GM19043 (cell line): ENCODE measurements at regions not wholly inside any gene's neighbourhood (a gene's known extent, or its start where the extent isn't known, plus 50 kb on each side); places are given as distances from the start of the nearest gene placed in this dataset.

Experiments
- ATAC-seq: cut with Tn5 transposase; IDR thresholded peaks from one replicate; pipeline ENCODE4 v1.9.1; 2021; ENCODE audit warnings: low read depth; ENCODE audit not compliant: unreplicated experiment

DNA sequence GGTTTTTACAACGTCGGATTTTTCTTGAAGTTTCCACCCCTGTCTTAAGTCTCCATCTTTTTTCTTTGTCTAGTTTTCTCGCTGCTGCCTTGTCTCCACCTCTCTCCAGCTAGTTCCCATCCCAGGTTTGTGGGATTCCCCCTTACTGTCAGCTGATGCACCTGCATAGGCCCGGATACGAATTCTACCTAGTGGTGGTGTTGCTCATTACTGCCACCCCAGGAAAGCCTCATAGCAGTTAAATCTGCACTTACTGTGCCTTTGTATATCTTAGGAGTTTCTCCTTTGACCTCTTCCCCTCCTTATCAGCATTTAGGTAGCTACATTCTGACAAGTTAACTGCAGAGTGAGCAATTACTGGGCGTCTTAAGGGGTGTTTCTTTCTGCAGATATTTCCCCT, 1693.1 kb upstream of the TENM3 start:
- no peak for ATAC-seq

DNA sequence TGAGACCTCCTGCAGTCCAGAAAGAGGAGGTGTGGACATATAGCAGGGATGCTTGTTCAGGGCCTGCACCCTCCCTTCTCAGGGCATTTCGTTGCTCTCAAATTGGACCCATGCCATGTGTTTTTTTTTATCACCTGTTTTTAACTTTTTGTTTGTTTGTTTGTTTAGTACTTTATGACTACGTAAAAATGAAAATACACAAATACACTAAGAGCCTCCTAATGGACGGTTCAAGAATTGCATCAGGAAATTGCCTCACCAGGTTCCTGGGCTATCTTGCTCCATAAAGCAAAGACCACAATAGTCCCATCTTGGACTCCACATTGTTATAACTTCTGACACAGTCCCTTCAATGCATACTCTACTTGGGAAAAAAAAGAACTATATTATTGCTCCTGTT, 1685.9 kb upstream of the TENM3 start:
- ATAC-seq = no peak

DNA sequence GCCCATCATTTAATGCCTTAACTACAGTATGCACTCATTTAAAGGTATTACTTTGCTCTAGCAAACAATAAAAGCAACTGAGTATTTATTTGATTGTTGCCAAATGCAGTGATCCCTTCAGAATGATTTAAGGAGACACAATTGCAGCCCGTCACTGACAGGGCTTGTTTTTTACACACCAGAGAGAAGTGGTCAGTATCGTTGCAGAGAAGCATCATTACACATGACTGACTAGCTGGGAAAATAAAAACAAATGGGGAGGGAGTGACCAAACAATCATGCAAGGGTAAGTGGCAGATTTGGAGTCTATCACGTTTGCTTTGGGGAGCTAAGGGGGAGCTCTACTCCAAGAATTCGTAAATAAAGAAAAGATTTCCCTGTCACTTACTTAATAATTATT, 1685.3 kb upstream of the TENM3 start:
- ATAC-seq = no peak

DNA sequence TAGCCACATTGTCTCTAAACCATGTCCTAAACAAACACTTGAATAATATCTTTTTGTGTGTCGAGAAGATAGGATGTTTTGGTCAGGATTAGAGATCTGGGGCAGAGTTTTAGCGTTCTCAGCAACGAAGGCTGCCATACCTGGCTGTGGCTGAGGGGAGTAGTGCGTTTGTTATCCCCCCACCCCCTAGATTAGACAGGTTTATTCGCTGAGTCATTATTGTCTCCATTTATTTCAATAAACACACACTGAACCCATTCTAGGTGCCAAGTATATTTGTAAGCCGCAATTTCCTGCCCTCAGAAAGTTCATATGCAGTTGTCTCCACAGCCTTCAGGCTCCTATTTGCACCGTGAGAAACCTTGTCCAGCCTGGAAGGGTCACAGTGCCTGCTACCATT, 1684.8 kb upstream of the TENM3 start:
- no peak for ATAC-seq

DNA sequence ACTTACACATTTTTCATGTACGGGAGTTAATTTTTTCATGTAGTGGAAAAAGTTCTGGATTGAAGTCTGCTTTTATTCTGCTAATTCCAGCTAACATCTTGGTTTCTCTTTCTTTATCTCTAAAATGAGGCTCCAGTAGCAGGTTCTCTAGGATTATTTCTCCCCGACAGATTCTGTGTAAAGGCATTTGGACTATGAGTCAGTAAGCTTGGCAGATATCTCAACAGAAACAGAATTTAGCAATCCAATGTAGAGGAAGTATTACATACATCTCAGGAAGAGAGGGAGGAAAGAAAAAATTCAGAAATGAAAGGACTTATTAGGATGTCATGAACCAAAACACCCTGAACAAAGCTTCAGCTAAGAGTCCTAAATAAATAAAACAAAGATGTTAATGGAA, 1682.3 kb upstream of the TENM3 start:
- ATAC-seq = no peak

DNA sequence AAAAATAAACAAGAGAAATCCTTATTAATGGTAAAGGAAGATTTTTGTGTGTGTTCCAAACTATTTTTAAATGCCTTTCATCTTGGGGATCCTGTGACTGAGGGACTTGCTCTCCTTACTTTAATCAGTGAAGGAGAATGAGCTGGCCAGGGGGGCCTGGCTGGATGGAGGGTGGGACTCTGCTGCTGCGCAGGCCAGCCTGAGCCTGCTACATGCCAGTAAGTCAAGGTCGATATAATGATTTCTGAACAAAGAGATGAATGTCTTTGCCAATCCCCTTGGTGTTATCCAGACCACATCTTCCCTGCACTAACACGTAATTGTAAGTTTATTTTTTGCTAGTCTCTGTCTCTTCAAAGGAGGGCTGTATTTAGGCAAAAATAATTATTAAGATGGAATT, 1679.2 kb upstream of the TENM3 start:
- no peak for ATAC-seq

DNA sequence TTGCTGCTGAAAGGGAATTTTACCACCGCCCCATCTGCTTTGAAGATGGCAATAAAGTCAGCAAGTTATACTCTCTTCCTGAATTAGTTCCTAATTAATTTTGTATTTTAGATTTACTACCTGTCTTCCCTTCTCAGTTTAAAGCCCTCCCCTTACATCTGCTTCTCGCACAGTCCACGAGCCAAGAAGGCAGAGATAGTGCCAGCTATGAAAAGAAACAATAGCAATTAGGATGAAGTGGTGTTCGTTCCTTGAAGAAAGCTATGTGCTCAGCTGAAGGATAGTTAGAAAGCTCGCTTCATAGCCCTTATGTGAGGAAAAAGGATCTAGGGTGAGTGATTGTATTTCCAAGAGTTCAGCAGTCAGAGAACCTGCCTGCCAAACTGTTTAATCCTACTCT, 1678.8 kb upstream of the TENM3 start:
- no peak for ATAC-seq

DNA sequence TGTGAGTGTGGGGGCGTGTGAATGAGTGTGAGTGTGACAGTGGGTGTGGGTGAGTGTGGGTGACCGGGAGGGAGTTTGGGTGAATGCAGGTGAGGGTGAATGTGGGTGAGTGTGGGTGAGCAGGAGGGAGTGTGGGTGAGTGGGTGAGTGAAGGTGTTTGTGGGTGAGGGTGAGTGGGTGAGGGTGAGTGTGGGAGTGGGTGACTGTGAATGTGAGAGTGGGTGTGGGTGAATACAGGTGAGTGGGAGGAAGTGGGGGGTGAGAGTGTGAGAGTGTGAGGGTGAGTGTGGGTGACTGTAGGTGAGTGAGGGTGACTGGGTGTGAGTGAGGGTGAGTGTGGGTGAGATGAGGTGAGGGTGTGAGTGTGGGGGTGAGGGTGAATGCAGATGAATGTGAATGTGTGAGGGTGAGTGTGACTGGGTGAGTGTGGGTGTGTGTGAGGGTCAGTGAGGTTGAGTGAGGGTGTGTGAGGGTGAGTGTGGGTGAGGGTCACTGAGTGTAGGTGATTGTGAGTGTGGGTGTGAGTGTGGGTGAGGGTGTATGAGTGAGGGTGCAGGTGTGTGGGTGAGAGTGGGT, 1677.3 kb upstream of the TENM3 start:
- ATAC-seq = no peak

DNA sequence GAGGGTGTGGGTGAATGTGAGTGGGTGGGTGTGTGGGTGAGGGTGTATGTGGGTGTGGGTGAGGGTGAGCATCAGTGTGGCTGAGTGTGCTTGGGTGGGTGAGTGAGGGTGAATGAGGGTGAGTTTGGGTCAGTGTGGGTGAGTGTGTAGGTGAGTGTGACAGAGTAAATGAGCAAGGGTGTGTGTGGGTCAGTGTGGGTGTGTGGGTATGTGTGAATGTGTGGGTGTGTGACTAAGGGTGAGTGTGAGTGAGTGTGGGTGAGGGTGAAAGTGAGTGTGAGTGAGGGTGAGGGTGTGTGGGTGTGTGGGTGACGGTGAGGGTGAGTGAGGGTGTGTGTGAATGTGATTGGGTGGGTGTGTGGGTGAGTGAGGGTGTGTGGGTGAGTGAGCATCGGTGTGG, 1676.7 kb upstream of the TENM3 start:
- ATAC-seq = no peak

DNA sequence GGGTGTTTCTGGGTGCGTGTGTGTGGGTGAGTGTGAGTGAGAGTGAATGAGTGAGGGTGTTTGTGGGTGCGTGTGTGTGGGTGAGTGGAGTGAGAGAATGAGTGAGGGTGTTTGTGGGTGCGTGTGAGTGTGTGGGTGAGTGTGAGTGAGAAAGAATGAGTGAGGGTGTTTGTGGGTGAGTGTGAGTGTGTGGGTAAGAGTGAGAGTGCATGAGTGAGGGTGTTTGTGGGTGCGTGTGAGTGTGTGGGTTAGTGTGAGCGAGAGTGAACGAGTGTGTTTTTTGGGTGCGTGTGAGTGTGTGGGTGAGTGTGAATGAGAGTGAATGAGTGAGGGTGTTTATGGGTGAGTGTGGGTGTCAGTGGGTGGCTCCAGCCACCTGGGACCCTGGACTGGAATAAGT, 1676.1 kb upstream of the TENM3 start:
- no peak for ATAC-seq

DNA sequence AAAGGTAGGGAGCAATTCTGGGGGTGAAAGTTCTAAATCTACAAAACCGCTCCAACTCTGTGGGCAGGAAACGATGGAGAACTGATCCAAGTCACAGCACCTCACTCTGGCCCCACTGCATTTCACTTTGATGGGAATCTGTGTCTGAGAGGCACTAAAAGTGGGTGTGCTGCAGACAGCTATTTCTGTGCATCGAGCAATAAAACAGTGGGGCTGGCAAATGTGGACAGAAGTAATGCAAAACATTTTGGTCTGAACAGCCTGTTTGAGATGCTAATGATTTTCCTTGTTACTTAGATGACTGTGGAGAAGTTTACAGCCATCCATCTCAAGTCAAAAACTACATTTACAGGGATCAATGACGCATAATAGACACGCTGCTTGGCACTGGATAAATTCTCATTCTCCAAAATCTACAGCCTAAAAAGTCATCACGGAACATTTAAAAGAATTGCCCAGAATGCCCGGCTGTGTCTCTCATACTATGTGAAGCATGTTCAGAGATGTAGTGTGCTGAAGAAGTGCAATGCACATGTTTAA, 1671.6 kb upstream of the TENM3 start:
- ATAC-seq = no peak

DNA sequence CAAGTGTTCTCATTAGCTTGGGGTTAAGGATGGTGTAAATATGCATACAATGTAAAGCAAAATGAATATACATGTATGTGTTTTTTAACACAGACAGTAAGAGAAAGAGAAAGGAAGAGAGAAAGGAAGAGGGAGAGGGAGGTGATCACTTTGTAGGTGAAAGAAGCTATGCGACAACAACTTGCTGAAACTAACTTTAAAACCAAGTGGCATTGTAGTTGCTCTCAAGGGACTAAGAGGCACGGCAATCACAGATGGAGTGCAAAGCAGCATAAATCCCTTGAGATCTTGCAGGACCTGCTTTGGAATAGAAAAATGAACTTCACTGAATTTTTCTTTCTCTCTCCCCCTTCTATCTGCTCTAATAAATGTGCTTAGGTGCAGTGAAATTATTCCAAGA, 1665.0 kb upstream of the TENM3 start:
- ATAC-seq = no peak

DNA sequence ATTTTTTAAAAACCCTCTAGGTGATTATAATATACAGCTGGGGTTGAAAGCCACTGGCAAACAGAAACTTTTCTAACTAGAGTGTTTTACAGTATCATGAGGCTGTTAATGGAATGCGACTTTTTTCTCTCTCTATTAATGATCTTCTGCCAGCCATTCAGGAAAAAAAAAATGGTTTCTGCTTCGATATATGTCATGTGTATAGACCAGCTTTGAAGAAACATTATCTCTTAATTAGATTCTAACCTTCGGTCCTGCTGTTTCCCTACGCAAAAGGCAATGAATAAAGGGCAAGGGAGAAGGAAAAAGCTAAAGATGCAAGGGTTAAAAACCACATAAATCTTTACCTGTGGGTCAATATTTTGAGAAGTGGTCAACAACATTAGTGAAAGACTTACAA, 1662.1 kb upstream of the TENM3 start:
- no peak for ATAC-seq

DNA sequence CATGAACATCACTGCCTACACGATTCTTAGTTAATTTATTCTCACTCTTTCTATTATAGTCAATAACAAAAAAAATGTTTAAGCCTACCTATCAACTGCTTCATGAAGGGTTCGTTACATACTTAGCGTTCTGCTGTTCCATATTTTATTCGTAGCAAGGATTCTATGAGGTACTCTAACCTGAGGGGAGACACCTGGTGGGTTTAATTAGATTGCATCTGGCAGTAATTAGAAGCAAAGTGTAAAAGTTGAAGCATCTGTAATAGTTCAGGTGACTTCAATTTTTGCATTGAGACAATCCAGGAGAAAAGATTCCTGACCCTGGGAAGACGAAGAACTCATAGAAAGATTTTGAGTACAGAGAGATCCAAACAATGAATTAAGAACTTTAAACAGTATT, 1655.8 kb upstream of the TENM3 start:
- no peak for ATAC-seq

DNA sequence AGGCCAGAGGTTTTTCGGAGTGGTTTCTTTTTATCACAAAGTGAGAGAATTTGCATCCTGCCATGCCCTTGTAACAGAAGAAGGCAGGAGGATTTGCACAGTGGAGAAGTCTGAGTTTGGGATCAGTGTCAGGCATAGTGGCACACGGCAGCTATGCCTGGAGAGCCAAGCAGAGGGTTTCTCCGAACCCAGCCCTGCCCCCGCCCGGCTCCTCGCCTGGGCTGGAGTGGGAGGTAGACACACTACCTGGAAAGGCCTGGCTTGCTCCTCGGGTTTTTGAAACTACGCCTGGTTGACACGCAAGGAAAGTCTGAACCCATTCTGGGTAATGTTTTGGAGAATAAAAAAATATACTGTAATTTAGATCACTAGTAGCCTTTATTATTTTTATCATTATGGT, 1653.6 kb upstream of the TENM3 start:
- ATAC-seq = no peak

DNA sequence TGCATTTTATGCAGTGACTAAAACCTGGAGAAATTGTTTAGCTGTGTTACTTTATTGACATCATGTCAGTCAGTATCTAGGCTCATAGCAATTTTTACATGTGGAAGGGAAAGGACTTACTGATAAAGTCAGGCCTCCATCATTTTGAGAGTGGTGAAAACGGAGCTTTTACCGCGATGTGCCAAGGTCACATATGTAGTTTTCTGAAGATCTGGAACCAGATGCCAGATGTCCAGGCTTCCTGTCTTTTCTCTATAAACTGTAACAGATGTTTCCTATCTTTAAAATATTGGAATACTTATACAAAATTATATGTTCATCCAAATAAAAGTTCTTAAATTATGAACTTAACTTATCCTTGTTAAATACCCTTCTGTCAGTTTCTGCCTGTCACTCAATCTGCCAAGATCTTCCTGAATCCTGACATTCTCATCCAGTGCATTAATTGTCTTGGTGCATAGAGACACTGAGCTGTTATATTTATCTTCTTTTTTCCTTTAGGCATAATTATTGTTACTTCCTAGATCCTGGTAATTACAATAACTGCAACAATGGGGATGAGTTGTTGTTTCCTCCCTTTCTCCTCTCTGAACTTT, 1646.2 kb upstream of the TENM3 start:
- ATAC-seq = no peak

DNA sequence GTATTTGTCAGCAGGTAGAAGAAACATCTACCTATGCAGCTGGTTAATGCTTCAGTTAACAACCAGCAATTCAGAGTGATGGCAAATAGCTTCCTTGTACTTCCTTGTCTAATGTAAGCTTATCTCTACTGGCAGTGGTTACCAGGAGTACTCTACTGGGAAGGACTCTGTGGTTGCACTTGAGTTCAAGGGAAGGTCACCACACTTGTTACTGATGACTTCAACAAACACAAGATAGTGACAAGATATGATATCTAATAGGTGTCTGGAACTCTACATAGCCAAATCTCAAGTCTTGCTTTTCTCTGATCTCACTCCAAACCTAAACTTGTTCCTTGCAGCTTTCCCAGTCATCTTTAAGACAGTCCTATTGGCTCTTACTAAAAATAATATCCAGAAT, 1644.9 kb upstream of the TENM3 start:
- no peak for ATAC-seq

DNA sequence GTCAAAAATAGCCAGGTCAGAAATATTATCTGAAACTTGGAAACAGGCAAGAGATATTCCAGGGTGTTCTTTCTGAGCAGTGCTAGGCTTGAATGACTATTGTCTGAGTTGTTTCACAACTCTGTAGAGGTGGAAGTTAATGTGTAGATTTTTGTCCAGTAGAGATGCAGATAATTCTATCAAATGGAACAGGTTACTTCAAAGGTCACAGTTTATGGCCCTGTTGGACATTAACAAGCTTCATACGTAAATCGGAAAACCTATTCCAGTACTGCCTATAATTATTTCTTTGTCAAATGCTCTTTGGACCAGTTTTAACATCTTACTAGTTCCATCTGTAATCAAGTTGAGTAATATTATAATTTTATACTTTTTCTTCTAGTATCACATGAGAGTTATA, 1639.4 kb upstream of the TENM3 start:
- ATAC-seq = no peak

DNA sequence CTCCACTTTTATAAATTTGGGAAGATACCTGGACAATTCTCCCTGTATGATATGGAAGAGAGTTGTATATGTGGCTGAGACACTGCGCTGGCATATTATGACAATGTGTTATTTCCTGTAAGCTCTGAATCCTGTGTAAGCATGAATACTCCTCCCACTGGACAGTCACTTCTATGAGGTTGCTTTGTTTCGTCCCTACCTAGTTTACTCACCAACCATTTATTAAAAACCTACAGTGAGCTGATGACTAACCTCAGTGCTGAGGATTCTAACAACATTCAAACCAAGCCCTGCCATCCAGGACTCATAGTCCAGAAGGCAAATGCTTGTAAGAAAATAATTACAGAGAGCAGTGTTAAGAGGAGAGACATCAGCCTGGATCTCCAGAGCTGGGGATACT, 1632.9 kb upstream of the TENM3 start:
- ATAC-seq = no peak

DNA sequence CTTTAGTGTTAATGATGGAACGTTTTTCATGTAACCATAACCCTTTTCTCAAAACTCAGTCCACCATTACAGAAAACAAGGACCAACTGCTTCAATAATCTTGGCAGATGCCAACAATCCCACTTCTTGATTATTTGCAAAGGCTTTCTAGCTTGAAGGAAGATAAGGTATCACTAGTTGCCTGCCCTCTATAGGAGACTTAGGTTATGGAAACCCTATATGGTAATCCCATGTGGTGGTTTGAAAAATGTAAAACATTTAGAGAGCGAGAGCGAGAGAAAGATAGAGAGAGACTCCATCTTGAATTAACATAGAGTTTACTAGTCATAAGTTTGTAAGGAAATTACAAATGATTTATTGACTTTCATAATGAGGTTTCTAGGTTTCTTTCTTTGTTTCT, 1627.5 kb upstream of the TENM3 start:
- ATAC-seq = no peak

DNA sequence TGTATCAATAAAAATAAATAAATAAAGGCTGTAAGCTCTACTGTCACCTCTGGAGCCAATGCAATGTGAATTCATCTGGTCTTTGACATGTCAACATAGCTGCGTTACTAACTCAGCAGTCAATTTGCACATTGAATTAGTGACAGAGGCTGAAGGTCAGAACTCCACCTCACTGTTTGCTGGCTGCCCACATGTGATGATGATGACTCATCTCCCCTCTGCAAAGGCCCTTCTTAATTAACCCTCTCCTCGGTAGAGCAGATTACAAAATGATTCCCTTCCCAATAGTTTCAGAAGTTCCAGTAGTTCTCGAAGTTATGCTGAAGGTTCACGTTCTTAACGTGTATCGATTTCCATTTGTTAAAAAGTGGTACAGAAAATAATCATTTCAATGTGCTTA, 1626.0 kb upstream of the TENM3 start:
- no peak for ATAC-seq

DNA sequence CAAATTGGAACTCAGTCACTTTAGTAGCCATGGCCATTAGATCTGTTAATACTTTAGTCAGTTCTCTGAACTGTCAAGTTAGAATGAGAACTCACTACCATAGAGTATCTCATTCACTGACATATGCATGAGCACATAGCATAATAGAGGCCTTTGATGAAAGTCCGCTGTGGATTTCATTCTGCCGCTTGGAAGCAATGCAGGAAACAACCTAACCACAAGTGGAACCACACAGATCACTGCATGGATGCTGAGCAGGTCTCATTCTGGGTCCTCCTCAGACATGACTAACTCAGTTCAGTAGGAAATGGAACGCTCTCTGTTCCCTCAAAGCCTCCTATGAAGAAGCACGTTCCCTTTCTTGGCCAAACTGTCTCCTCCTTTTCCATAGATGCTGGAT, 1624.8 kb upstream of the TENM3 start:
- no peak for ATAC-seq

DNA sequence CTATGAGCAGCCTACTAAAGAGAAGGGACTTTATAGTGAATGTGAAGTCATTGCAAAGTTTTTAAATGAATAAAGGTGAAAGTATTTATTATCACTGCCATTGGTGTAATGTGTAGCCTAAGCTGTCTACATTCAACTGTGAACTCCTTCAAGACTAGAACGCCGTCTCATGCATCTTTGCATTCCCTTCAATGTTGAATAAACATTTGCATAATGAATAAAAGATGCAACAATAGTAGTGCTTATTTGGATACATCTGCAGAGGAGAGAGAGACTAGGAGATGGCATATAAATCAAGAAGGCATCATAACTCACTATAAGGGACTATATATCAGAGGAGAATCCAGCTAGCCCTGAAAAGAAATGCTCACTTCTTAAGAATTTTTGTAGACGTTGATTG, 1623.8 kb upstream of the TENM3 start:
- no peak for ATAC-seq
